HG02759 (cell line): ENCODE measurements at regions not wholly inside any gene's neighbourhood (a gene's known extent, or its start where the extent isn't known, plus 50 kb on each side); places are given as distances from the start of the nearest gene placed in this dataset.
"Not testable (repeated sequence)": the region's sequence is repeated elsewhere in the genome, so short reads cannot be mapped to it uniquely, and the experiment has no call there.

Experiments
- ATAC-seq: cut with Tn5 transposase; IDR thresholded peaks from one replicate; pipeline ENCODE4 v1.9.1; 2021; ENCODE audit warnings: mild to moderate bottlenecking, moderate library complexity; ENCODE audit not compliant: unreplicated experiment

- ATAC-seq, result no peak
These were observed 1369.7 kb upstream of the C9orf72 start for GRCh38 chr9:28942941-28943340.

- no peak for ATAC-seq
These were observed 1373.4 kb upstream of the C9orf72 start for GRCh38 chr9:28946648-28947047.

GRCh38 chr9:28951945-28952344, 1378.7 kb upstream of the C9orf72 start:
- ATAC-seq, result no peak

- no peak for ATAC-seq
These were observed 1383.0 kb upstream of the C9orf72 start for GRCh38 chr9:28956116-28956880.

GRCh38 chr9:28960602-28961001, 1387.3 kb upstream of the C9orf72 start:
- ATAC-seq, result no peak

- no peak for ATAC-seq
These were observed 1388.3 kb upstream of the C9orf72 start for GRCh38 chr9:28961623-28962022.

GRCh38 chr9:28967226-28967625, 1393.9 kb upstream of the C9orf72 start:
- ATAC-seq, result no peak

- ATAC-seq, result no peak
These were observed 1397.0 kb upstream of the C9orf72 start for GRCh38 chr9:28970241-28970654.

- ATAC-seq, result no peak
These were observed 1398.6 kb upstream of the C9orf72 start for GRCh38 chr9:28971881-28972280.

GRCh38 chr9:28976250-28976649, 1403.0 kb upstream of the C9orf72 start:
- ATAC-seq, result no peak

- no peak for ATAC-seq
These were observed 1403.4 kb upstream of the C9orf72 start for GRCh38 chr9:28976684-28977083.

GRCh38 chr9:28981129-28981528, 1407.8 kb upstream of the C9orf72 start:
- ATAC-seq, result no peak

- no peak for ATAC-seq
These were observed 1408.4 kb upstream of the C9orf72 start for GRCh38 chr9:28981711-28982110.

- ATAC-seq, result no peak
These were observed 1410.7 kb upstream of the C9orf72 start for GRCh38 chr9:28984016-28984415.

GRCh38 chr9:28990009-28990408, 1416.7 kb upstream of the C9orf72 start:
- not testable (repeated sequence) for ATAC-seq

GRCh38 chr9:28999057-28999456, 1425.8 kb upstream of the C9orf72 start:
- ATAC-seq, result no peak

GRCh38 chr9:28999806-29000205, 1426.5 kb upstream of the C9orf72 start:
- ATAC-seq, result no peak

- ATAC-seq, result no peak
These were observed 1427.7 kb upstream of the C9orf72 start for GRCh38 chr9:29001006-29001405.

- no peak for ATAC-seq
These were observed 1431.7 kb upstream of the C9orf72 start for GRCh38 chr9:29004988-29005387.

GRCh38 chr9:29006628-29007027, 1433.3 kb upstream of the C9orf72 start:
- no peak for ATAC-seq

GRCh38 chr9:29012911-29013310, 1439.6 kb upstream of the C9orf72 start:
- ATAC-seq, result no peak

GRCh38 chr9:29021632-29022031, 1448.4 kb upstream of the C9orf72 start:
- no peak for ATAC-seq

- ATAC-seq, result no peak
These were observed 1465.1 kb upstream of the C9orf72 start for GRCh38 chr9:29038332-29038731.
